ENCODE measurements at regions not wholly inside any gene's neighbourhood (a gene's known extent, or its start where the extent isn't known, plus 50 kb on each side); places are given as distances from the start of the nearest gene placed in this dataset.

GRCh38 chr6:67593247-67593646, 1041.8 kb upstream of the ADGRB3 start:
- no peak for TF ChIP-seq SIN3A (IDR thresholded peaks at IDR 0.05; ENCODE audit: borderline replicate concordance, insufficient read depth, low read length)
- no peak for TF ChIP-seq REST (IDR thresholded peaks at IDR 0.05; ENCODE audit: insufficient read depth in 1 of 2, low read depth in 2 of 2, low read length in 2 of 2)
- TF ChIP-seq POLR2AphosphoS5 (IDR thresholded peaks at IDR 0.05; ENCODE audit: low read depth, low read length), result no peak
- no peak for TF ChIP-seq FOXP2 (optimal IDR thresholded peaks at IDR 0.05; ENCODE audit: borderline replicate concordance, extremely low read depth, extremely low read length, insufficient read depth)
- no peak for TF ChIP-seq TAF1 (IDR thresholded peaks at IDR 0.05; ENCODE audit: borderline replicate concordance, insufficient read depth, low read length)
